ENCODE measurements at regions not wholly inside any gene's neighbourhood (a gene's known extent, or its start where the extent isn't known, plus 50 kb on each side); places are given as distances from the start of the nearest gene placed in this dataset.

DNA sequence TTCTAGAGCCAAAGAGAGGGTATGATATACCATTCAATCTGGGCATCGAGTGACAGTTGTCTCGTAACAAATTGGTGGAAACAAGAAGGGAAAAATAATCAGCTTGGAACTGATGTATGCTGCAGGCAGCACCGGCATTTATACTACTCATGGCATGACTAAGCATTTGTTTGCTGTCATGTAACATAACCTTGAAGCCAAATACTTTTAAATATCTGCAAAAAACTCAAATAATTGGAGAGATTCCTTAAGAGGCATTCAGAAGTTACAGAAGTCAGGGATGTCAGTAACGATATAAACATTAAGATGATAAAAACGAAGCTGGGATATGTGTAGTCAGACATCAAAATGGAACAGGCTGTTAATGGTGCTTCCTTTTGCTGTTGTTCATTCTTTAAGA is 157.3 kb upstream of the MMADHC start:
- no peaks in the 10 kb centered on the region for H3K36me3 Mint-ChIP-seq (ENCODE audit: low read depth)
- no peak for DNase-seq
- no peak overlapping the region for H3K4me3 Mint-ChIP-seq
- H3K27ac Mint-ChIP-seq: no peak overlapping the region
- TF ChIP-seq, protein P1, sequence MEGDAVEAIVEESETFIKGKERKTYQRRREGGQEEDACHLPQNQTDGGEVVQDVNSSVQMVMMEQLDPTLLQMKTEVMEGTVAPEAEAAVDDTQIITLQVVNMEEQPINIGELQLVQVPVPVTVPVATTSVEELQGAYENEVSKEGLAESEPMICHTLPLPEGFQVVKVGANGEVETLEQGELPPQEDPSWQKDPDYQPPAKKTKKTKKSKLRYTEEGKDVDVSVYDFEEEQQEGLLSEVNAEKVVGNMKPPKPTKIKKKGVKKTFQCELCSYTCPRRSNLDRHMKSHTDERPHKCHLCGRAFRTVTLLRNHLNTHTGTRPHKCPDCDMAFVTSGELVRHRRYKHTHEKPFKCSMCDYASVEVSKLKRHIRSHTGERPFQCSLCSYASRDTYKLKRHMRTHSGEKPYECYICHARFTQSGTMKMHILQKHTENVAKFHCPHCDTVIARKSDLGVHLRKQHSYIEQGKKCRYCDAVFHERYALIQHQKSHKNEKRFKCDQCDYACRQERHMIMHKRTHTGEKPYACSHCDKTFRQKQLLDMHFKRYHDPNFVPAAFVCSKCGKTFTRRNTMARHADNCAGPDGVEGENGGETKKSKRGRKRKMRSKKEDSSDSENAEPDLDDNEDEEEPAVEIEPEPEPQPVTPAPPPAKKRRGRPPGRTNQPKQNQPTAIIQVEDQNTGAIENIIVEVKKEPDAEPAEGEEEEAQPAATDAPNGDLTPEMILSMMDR (IDR thresholded peaks at IDR 0.05): no peak
- no peaks in the 10 kb centered on the region for H3K27me3 Mint-ChIP-seq (ENCODE audit: low read depth, poor library complexity)
- peaks cover 21% of the 10 kb centered on the region for H3K4me1 Mint-ChIP-seq
- H3K9me3 Mint-ChIP-seq: no peaks in the 10 kb centered on the region

DNA sequence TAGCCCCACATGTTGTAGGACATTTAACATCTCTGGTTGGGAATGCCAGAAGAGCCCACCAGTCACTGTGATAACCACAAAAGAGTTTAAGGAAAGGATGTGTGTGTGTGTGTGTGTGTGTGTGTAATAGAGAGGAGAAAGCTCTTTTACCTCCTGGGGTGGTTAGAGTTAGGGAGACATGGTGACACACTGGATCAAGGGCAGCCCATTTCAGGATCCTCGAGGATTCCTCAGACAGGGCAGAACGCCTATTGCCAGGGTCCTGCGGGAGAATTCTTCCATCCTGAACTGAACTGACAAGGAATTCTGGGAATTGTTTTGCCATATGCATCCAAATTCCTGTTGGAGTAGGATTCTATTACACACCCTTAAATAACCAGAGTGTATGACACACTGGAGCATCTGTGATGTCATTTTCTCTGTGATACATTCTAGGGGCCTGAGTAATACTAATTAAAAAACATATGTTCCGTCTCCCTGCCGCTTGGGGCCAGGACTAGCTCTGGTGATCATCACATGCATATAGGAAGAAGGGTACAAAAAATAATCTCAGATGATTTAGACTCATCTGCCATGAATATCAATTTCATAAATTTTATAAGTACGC is 156.4 kb upstream of the MMADHC start:
- H3K27ac Mint-ChIP-seq: no peak overlapping the region
- H3K4me1 Mint-ChIP-seq: peaks cover 21% of the 10 kb centered on the region
- no peaks in the 10 kb centered on the region for H3K36me3 Mint-ChIP-seq (ENCODE audit: low read depth)
- H3K4me3 Mint-ChIP-seq: no peak overlapping the region
- TF ChIP-seq, protein P1 (IDR thresholded peaks at IDR 0.05): no peak
- no peak for DNase-seq
- no peaks in the 10 kb centered on the region for H3K27me3 Mint-ChIP-seq (ENCODE audit: low read depth, poor library complexity)
- no peaks in the 10 kb centered on the region for H3K9me3 Mint-ChIP-seq

DNA sequence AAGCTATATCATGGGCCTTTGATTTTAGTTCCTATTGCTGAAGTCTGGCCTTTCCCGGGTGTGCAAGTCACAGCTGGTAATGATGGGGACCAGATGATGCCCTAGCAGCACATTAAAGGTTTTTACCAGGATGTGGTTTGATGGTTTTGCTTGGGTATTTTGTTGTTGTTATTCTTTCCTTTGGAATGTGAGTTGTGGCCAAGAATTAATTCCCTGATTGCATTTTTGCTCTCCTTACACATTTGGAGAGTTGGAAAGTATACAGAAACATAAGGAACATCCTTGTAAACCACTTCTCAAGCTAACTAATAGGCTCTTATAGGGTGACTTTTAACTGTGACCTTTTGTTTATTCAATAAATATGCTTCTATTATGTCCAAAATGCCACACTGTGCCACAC is 154.1 kb upstream of the MMADHC start:
- H3K9me3 Mint-ChIP-seq: peaks cover 3% of the 10 kb centered on the region
- no peaks in the 10 kb centered on the region for H3K36me3 Mint-ChIP-seq (ENCODE audit: low read depth)
- DNase-seq: no peak
- no peak overlapping the region for H3K27ac Mint-ChIP-seq
- peaks cover 2% of the 10 kb centered on the region for H3K27me3 Mint-ChIP-seq (ENCODE audit: low read depth, poor library complexity)
- H3K4me1 Mint-ChIP-seq: peaks cover 21% of the 10 kb centered on the region
- H3K4me3 Mint-ChIP-seq: no peak overlapping the region
- TF ChIP-seq, protein P1 (IDR thresholded peaks at IDR 0.05): no peak

DNA sequence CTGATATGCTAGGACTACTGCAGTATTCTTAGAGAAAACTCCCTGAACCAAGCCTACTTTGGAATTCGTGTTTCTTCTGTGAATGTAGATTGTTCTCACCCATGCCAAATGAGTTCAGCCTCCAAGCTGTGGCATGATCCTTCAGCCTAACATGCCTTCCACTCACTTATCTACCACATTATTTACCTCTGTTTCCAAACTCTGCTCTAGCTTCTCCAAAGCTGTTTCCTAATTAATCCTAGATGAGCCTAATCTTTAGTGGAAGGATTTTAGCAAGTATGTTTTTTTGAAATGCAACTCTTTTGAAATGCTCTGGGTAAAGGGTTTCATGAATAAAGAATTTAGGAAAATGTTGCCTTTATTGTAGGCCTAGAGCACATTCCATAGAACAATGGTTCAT is 152.9 kb upstream of the MMADHC start:
- Mint-ChIP-seq H3K4me1 (peaks cover 18% of the 10 kb centered on the region), H3K27me3 (ENCODE audit: low read depth, poor library complexity) (peaks cover 4% of the 10 kb centered on the region)

DNA sequence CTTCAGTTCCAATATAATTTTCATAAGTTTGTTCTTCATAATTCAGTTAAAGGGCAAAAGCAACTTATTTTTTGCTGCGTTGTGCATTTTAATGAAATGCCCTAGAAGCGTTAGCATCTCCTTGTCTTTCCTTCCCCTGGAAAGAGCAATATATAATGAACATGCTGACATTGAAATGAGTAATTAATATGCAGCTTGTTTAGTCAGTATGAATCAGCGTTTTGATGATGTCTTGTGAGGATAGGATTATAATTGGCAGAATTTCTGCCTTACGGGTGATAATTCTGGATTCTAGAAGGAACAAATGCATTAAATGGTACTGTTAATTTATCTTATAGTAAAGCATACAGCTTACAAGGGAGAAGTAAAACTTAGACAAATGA is 152.3 kb upstream of the MMADHC start:
- no peak overlapping the region for H3K27ac Mint-ChIP-seq
- H3K4me3 Mint-ChIP-seq: no peak overlapping the region
- DNase-seq: no peak
- H3K9me3 Mint-ChIP-seq: peaks cover 16% of the 10 kb centered on the region
- H3K36me3 Mint-ChIP-seq (ENCODE audit: low read depth): peaks cover 4% of the 10 kb centered on the region
- TF ChIP-seq, protein P1 (IDR thresholded peaks at IDR 0.05): no peak
- peaks cover 12% of the 10 kb centered on the region for H3K4me1 Mint-ChIP-seq
- peaks cover 4% of the 10 kb centered on the region for H3K27me3 Mint-ChIP-seq (ENCODE audit: low read depth, poor library complexity)

More for the DNA sequence above, 152.9 kb upstream of the MMADHC start:
- Mint-ChIP-seq H3K27ac (no peak overlapping the region), H3K36me3 (ENCODE audit: low read depth) (peaks cover 2% of the 10 kb centered on the region), H3K9me3 (peaks cover 13% of the 10 kb centered on the region), H3K4me3 (no peak overlapping the region)
- no peak for DNase-seq
- TF ChIP-seq, protein P1 (IDR thresholded peaks at IDR 0.05): no peak

DNA sequence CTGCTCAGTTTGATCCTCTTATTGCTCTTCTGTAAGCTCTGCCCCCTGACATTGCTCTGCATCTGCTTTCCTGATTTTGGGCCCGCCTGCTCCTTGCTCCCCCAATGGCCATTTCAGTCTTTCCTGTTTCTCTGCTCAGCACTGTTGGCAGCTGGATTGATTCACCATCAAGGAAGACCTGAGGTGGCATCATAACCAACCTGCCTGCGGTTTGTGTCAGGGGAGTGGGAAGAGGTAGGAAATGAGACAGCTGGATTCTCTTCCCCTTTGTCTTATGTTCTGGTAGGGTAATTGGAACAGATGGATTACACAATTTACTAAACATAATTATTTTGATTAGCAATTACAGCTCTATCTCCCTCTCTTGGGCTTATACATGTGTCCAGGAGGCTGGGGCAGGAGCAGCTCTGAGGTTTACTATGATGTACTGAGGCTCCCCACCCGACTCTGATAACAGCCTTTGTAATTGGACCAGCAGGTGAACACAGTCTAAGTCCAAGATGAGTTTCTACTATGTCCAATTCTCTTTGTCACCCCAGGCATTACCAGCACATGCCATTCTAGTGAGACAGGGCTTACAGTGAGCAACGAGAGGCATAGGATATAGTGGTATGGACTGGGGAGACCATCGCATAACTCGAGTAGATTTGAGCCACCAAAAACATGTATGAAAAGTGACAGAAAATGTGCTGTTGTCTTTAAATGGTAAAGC is 151.8 kb upstream of the MMADHC start:
- Mint-ChIP-seq H3K9me3 (peaks cover 16% of the 10 kb centered on the region), H3K36me3 (ENCODE audit: low read depth) (peaks cover 4% of the 10 kb centered on the region), H3K4me1 (peaks cover 13% of the 10 kb centered on the region), H3K4me3 (no peak overlapping the region), H3K27ac (peak overlapping the region; percentile 24), H3K27me3 (ENCODE audit: low read depth, poor library complexity) (peaks cover 4% of the 10 kb centered on the region)
- TF ChIP-seq, protein P1 (IDR thresholded peaks at IDR 0.05): no peak
- no peak for DNase-seq

Data from nephron progenitor cell (in vitro differentiated cells).